ENCODE measurements at regions not wholly inside any gene's neighbourhood (a gene's known extent, or its start where the extent isn't known, plus 50 kb on each side); places are given as distances from the start of the nearest gene placed in this dataset.

GRCh38 chr17:77720946-77721845 is 237.3 kb upstream of the TNRC6C start:
- DNase-seq = no peak

DNA sequence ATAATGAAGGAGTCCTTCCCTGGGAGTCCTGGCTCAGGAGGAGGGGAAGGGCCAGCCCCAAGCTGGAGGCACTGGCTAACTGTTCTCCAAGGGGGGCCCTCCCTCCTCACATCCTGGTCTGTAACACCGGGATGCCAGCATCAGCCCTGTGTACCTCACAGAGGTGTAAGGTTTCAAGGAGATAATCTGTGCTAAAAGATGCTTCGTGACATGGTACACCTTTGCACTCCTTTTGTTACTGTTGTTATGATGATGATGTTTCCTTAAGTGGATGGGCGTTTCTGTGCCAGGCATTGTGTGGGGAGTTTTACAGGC is 236.7 kb upstream of the TNRC6C start:
- DNase-seq = no peak

- DNase-seq = no peak
Observed at GRCh38 chr17:77722366-77722765, 236.1 kb upstream of the TNRC6C start.

GRCh38 chr17:77723071-77723908 is 235.2 kb upstream of the TNRC6C start:
- DNase-seq = no peak

GRCh38 chr17:77723909-77724875 is 234.3 kb upstream of the TNRC6C start:
- DNase-seq = no peak

- no peak for DNase-seq
Observed at GRCh38 chr17:77724876-77725615, 233.5 kb upstream of the TNRC6C start.

DNA sequence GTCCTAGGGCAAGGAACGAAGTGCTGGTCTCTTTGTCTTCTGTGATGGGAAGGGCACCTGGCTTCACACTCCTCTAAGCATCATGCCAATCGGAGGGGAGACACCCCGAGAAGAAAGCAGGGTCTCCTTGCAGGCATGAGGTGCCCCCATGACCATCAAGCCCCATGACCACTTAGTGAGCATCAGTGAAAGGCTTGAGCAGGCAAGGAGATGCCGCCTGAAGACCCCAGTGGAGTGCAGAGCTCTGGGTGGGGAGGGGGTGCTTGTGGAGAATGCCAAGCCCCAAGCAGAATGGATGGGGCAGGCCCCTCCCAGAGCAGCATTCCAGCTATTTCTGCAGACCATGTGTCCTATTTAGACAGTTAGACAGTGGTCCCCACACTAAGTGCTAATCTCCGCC is 232.7 kb upstream of the TNRC6C start:
- DNase-seq = no peak

GRCh38 chr17:77726549-77727006 is 231.9 kb upstream of the TNRC6C start:
- DNase-seq = no peak

DNA sequence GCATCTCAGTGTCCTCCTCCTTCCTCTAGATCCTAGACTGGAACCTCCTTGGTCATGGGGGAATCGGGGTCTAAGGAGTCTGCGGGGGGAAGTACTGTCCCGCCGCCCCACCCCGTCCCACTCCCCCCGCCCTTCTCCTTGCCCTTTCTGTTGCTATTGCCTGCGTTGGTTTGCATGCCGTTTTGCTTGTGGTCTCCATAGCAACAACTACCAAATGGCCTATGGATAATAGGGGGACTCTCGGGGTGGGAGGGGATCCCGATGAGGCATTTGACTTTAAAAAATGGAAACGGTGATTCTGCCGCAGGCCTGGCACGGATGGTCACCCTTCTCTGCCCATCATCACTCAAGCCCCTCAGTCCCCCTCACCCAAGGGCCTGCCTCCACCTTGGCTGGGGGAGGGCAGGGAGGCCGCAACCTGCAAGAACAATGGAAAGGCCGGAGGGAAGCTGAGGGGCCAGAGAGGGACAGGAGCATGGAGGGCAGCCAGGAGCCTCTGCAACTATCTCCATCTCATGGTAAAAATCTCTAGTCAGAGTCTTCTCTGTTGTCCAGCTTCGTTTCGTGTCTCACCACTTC is 231.4 kb upstream of the TNRC6C start:
- no peak for DNase-seq

- DNase-seq = no peak
Observed at GRCh38 chr17:77728474-77728795, 230.1 kb upstream of the TNRC6C start.

DNA sequence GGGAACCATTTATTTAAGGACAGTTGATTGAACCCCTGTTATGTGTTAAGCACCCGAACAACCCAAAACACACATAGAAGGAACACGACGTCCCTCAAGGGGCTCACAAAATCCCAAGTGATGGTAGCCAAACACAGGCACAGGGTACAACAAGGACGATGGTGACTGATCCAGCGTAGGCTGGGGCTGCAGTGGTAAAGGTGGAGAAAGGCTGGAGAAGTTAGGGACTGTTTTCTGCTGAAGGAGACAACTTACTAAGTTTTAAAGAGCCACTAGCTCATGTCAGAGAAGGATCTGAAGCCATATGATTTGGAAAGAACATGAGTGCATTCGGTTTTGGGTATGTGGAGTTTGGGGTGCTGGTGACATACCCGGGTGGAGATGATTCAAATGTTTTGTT is 229.6 kb upstream of the TNRC6C start:
- no peak for DNase-seq

- DNase-seq = no peak
Observed at GRCh38 chr17:77729587-77729986, 228.9 kb upstream of the TNRC6C start.

- no peak for DNase-seq
Observed at GRCh38 chr17:77730376-77730775, 228.1 kb upstream of the TNRC6C start.

- DNase-seq = no peak
Observed at GRCh38 chr17:77733576-77734296, 224.8 kb upstream of the TNRC6C start.

DNA sequence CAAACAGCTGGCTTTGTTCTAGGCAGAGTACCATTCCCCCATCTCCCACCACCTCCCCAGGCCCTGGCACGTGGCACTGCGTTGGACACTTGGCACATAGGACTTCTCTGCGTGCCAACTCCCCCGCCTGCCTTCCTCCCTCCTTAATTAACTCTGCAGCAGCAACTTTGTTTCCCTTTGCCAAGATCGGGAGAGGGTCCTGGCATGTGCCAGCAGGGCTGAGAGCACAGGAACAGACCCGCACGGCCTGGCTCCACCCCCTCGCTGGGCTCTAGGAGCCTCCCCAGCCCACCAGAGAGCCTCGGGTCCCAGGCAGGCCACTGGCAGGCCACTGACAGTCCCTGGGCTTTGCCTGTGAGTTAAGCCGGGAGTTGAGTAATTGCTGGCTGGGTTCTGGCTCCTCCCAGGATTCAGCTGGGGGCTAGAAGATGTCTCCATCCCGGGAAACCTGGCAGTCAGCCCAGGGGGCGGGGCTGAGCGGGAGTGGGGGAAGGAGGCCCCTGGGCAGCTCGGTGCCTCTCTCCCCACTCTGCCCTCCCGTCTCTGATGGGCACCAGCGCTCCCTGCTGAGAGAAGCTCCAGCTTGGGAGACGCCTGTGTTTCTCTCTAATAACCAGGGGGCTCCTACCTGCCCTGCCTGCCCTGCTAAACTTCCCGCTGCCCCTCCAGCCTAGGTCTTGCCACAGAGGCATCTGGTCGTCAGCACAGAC is 224.0 kb upstream of the TNRC6C start:
- no peak for DNase-seq

- DNase-seq = no peak
Observed at GRCh38 chr17:77735081-77735565, 223.4 kb upstream of the TNRC6C start.

DNA sequence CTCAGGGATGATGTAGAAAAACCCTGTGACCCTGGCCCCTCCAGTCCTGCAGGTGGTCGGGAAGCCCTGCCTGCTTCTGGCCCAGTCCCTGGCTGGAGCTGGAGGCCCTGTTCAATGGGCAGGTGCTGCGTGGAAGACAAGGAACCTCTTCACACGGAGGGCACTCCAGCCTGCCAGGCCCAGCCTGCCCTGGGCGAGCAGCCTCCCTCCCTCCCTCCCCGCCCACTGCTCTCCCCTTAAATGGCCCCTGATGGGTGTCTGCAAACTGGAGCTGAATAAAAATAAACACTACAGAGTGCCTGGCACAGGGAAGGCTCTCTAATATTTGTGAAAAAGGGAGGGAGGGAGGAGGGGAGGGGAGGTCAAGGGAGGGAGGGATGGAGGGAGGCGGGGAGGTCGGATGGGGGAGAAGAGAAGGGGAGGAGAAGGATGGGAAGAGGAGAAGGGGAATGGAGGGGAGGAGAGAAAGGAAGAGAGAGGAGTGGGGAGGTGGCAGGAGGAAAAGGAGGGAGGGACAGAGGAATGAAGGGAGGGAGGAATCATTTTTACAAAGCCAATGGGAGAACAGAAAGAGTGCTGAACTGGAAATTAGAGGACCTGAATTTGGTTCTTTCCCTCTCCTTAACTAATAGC is 222.8 kb upstream of the TNRC6C start:
- DNase-seq = no peak

DNA sequence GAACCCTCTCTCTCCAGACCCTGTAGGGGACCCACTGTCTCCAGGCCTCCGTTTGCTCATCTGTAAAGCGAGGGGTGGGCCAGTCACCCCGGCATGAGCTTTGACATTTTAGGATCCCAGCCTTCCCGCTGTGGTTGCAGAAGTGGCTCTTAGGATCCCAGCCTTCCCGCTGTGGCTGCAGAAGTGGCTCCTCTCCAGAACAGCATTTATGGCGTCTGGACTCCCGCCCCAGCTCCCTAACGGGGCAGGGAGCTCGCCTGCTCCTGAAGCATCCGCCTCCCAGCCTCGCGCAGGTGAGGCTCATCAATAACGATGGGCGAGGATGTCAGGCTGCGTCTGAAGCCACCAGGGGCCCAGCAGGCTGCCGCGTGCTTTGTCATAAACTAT is 222.3 kb upstream of the TNRC6C start:
- no peak for DNase-seq

GRCh38 chr17:77736721-77737120 is 221.8 kb upstream of the TNRC6C start:
- no peak for DNase-seq
